Uterus (tissue), 3 donors: ENCODE measurements at regions not wholly inside any gene's neighbourhood (a gene's known extent, or its start where the extent isn't known, plus 50 kb on each side); places are given as distances from the start of the nearest gene placed in this dataset.

Source experiments
- DNase-seq, 2 donors: peaks; one replicate each; pipeline ENCODE4 v3.0.0-alpha.2; 2019 to 2020
- H3K27ac ChIP-seq, 2 donors: fragments of 200-600 bp; sonication (generic); 1 replicate in 1 of 2; 2 replicates in 1 of 2; pipeline ENCODE4 v1.5.1; 2016 to 2018
- H3K27me3 ChIP-seq, 2 donors: fragments of 200-600 bp; sonication (generic); one replicate each; pipeline ENCODE4 v1.5.1; 2018 to 2019; ENCODE audit warnings: control low read depth in 1 of 2
- H3K36me3 ChIP-seq, 2 donors: fragments of 200-600 bp; sonication (generic); one replicate each; pipeline ENCODE4 v1.5.1; 2019; ENCODE audit warnings: control low read depth in 1 of 2
- H3K4me1 ChIP-seq, 2 donors: fragments of 200-600 bp; sonication (generic); one replicate each; pipeline ENCODE4 v1.5.1; 2018 to 2019; ENCODE audit warnings: control low read depth in 1 of 2
- H3K4me3 ChIP-seq, 2 donors: fragments of 200-600 bp; sonication (generic); 1 replicate in 1 of 2; 2 replicates in 1 of 2; pipeline ENCODE4 v1.5.1; 2018 to 2019; ENCODE audit warnings: mild to moderate bottlenecking in 1 of 2
- H3K9me3 ChIP-seq, 2 donors: fragments of 200-600 bp; sonication (generic); one replicate each; pipeline ENCODE4 v1.5.1; 2019; ENCODE audit warnings: control low read depth in 1 of 2
- POLR2A ChIP-seq, 2 donors: fragments of 450-650 bp; IDR thresholded peaks; one replicate each; pipeline ENCODE4 v1.6.1; 2016; ENCODE audit warnings: antibody characterized with exemption in 2 of 2, mild to moderate bottlenecking in 1 of 2, moderate library complexity in 1 of 2
- intact Hi-C: fragments of 100-400 bp; cut with DNase I; formaldehyde crosslinking; loops from one replicate; pipeline ENCODE4 v1.15.1; 2023; ENCODE audit warnings: low total_unique reads
- TF ChIP-seq, protein P1 (sequence below), 4 experiments: fragments of 200-600 bp in 2 of 4; fragments of 450-650 bp in 2 of 4; sonication (generic) in 2 of 4; IDR thresholded peaks; one replicate each; pipeline ENCODE4 v1.5.1; 2016 to 2019; ENCODE audit warnings: antibody characterized with exemption in 4 of 4, mild to moderate bottlenecking in 2 of 4, moderate library complexity in 1 of 4
- donor health status: DM: yes; HTN: yes; CAD: no.

DNA sequence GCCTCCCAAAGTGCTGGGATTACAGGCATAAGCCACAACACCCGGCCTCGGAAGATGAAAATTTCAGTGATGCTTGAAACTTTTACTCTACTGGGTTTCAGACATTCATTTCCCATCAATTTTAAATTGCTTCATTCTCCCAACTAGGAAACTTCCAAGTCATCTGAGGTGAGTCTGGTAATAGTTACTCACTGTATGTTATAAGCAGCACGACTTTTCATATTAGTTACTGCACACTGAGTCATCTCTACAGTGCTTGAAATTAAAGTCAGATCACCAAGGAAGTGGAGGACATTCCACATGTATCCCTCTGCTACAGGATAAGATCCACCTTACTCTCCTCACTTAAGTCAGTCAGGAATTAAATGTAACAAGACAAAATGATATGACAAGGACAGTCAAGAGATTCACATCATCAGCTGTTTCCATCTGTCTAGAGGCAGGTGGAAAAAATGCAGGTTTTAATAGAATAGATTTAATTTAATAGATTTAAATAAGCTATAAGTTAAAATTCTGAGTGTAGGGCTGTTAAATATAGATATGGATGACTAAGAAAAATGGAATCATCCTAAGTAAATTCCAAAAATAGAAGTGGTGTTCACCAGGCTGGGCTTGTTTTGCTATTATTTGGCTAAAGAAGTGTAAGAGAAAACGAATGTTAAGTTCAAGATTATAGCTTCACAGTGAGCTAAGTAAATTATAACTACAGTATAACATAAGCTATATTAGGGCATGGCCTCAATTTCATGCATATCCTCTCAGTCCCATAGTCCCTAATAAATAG is 104.4 kb downstream of the TMCO5A start:
- no peak overlapping the region for H3K27ac ChIP-seq
- TF ChIP-seq, protein P1, sequence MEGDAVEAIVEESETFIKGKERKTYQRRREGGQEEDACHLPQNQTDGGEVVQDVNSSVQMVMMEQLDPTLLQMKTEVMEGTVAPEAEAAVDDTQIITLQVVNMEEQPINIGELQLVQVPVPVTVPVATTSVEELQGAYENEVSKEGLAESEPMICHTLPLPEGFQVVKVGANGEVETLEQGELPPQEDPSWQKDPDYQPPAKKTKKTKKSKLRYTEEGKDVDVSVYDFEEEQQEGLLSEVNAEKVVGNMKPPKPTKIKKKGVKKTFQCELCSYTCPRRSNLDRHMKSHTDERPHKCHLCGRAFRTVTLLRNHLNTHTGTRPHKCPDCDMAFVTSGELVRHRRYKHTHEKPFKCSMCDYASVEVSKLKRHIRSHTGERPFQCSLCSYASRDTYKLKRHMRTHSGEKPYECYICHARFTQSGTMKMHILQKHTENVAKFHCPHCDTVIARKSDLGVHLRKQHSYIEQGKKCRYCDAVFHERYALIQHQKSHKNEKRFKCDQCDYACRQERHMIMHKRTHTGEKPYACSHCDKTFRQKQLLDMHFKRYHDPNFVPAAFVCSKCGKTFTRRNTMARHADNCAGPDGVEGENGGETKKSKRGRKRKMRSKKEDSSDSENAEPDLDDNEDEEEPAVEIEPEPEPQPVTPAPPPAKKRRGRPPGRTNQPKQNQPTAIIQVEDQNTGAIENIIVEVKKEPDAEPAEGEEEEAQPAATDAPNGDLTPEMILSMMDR (IDR thresholded peaks at IDR 0.05) = no peak
- no peak for TF ChIP-seq POLR2A (IDR thresholded peaks at IDR 0.05)
- no peaks in the 10 kb centered on the region for H3K9me3 ChIP-seq
- no peak for DNase-seq
- H3K36me3 ChIP-seq = no peaks in the 10 kb centered on the region
- H3K27me3 ChIP-seq = no peaks in the 10 kb centered on the region
- H3K4me1 ChIP-seq = no peaks in the 10 kb centered on the region
- intact Hi-C loops = no loop called here
- H3K4me3 ChIP-seq = no peak overlapping the region

DNA sequence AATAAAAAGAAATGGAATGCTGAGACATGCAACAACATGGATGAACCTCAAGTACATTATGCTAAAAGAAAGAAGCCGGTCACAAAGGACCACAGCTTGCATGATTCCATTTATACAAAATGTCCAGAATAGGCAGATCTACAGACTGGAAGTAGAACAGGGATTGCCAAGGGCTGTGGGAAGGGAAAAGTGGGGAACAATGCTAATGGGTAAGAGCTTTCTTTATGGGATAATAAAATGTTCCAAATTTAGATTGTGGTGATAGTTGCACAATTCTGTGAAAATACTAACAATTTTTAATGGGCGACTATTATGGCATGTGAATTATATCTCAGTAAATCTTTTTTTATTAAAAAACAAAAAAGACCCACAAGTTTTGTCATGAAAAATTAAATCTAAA is 106.2 kb downstream of the TMCO5A start:
- intact Hi-C loops = no loop called here
- Histone ChIP-seq H3K27me3 (no peaks in the 10 kb centered on the region), H3K4me1 (no peaks in the 10 kb centered on the region), H3K4me3 (no peak overlapping the region), H3K36me3 (no peaks in the 10 kb centered on the region), H3K27ac (no peak overlapping the region), H3K9me3 (no peaks in the 10 kb centered on the region)
- no peak for DNase-seq
- TF ChIP-seq, protein P1 (IDR thresholded peaks at IDR 0.05) = no peak
- no peak for TF ChIP-seq POLR2A (IDR thresholded peaks at IDR 0.05)

DNA sequence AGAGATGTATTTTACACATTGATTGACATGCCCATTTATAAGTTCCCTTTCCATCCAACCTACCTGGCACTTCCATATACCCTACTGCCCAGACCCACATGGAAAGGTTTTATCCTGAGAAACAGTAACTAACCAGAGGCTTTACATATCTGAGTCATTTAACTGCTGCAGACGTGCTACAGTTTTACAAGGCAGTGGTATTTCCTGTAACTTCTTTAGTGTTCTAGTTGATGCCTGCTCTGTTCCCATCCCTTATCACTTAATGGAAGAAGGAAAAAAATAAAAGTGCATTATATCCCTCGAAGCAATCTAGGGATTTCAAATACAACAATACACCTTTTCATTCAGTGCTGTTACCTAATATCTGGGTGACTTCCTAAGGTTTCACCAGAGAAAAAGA is 107.1 kb downstream of the TMCO5A start:
- TF ChIP-seq, protein P1 (IDR thresholded peaks at IDR 0.05) = no peak
- no peak for TF ChIP-seq POLR2A (IDR thresholded peaks at IDR 0.05)
- H3K9me3 ChIP-seq = no peaks in the 10 kb centered on the region
- no peak for DNase-seq
- H3K4me1 ChIP-seq = no peaks in the 10 kb centered on the region
- H3K36me3 ChIP-seq = no peaks in the 10 kb centered on the region
- no peak overlapping the region for H3K27ac ChIP-seq
- no peak overlapping the region for H3K4me3 ChIP-seq
- H3K27me3 ChIP-seq = no peaks in the 10 kb centered on the region
- intact Hi-C loops = no loop called here

DNA sequence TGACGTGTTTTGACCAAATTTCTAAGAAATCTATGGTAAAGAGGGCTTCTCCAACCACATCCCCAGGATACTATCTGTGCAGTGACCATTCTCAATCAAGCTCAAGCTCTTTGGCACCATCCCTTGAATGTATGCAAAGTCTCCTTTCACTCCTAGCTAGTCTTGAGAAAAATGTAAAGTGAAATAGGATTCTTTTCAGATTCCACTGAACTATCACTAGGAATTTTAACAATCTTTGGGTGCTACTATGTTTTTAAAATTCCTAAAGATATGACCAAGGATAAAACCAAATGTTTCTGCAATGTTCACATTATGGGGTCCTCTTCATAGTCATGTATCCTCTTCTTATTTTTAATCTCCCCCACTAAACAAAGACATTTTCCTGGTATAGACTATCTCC is 107.8 kb downstream of the TMCO5A start:
- DNase-seq = no peak
- Histone ChIP-seq H3K36me3 (no peaks in the 10 kb centered on the region), H3K27me3 (no peaks in the 10 kb centered on the region), H3K4me3 (no peak overlapping the region), H3K27ac (no peak overlapping the region), H3K9me3 (no peaks in the 10 kb centered on the region), H3K4me1 (no peaks in the 10 kb centered on the region)
- TF ChIP-seq, protein P1 (IDR thresholded peaks at IDR 0.05) = no peak
- TF ChIP-seq POLR2A (IDR thresholded peaks at IDR 0.05) = no peak
- intact Hi-C loops = no loop called here

DNA sequence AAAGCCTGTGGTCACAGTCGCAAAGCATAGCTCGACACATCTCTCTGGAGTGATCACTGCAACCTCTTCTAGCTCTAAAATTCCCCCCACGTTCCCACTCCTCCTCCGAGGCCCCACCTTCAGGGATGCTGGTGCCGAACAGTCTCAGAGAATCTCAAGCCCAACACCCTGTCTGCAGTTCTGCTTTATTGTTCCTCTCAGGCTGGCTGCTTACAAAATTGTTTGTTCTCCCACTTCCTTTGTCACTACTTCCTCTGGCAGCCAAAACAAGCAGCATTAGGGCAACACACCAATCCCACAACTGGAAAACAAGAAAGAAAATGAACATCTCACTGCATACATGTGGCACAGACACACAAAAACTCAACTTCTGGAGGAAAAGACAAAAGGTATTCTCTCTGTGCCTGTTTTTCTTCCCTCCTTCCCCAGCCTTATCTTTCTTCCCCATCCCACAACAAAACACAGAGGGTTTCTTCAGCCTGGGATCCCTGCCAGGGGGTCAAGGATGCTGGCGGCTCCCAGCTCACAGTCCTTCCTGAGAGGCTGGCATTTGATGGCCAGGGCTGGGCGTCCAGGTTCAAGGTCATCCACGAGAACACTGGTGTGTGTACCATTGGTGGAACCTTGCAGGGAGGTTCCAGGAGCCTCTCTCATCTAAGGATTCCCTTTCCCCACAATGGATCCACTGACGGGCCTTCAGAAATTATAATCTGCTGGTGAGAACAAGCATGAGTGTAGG is 108.4 kb downstream of the TMCO5A start:
- H3K36me3 ChIP-seq = no peaks in the 10 kb centered on the region
- no peak for DNase-seq
- no peaks in the 10 kb centered on the region for H3K4me1 ChIP-seq
- no peaks in the 10 kb centered on the region for H3K9me3 ChIP-seq
- intact Hi-C loops = no loop called here
- no peak overlapping the region for H3K4me3 ChIP-seq
- no peak overlapping the region for H3K27ac ChIP-seq
- H3K27me3 ChIP-seq = no peaks in the 10 kb centered on the region
- TF ChIP-seq, protein P1 (IDR thresholded peaks at IDR 0.05) = no peak
- no peak for TF ChIP-seq POLR2A (IDR thresholded peaks at IDR 0.05)
